Neural cell (in vitro differentiated cells): ENCODE measurements at regions not wholly inside any gene's neighbourhood (a gene's known extent, or its start where the extent isn't known, plus 50 kb on each side); places are given as distances from the start of the nearest gene placed in this dataset.

Source experiments
- H2AFZ ChIP-seq: fragments of 200-600, 300-800 bp; sonication (generic), shearing (Covaris generic); 2 replicates; pipeline ENCODE4 v1.6.0; 2014; ENCODE audit warnings: low read depth, mild to moderate bottlenecking, antibody characterized with exemption, low read length, moderate library complexity
- H3F3A ChIP-seq: fragments of 200-600 bp; shearing (Covaris generic); 2 replicates; pipeline ENCODE4 v1.6.1; 2016; ENCODE audit warnings: mild to moderate bottlenecking, moderate library complexity, mixed read lengths, antibody characterized with exemption, low read length; ENCODE audit not compliant: insufficient read depth, poor library complexity, severe bottlenecking
- H3K27ac ChIP-seq: fragments of 200-600, 300-800 bp; sonication (generic), shearing (Covaris generic); 2 replicates; pipeline ENCODE4 v1.5.1; 2014; ENCODE audit warnings: mild to moderate bottlenecking, low read length, moderate library complexity
- H3K27me3 ChIP-seq: fragments of 300-800, 200-600 bp; sonication (generic), shearing (Covaris generic); 2 replicates; pipeline ENCODE4 v1.6.0; 2014; ENCODE audit warnings: mild to moderate bottlenecking, low read depth, low read length, moderate library complexity; ENCODE audit not compliant: insufficient read depth
- H3K36me3 ChIP-seq: fragments of 300-800, 200-600 bp; sonication (generic), shearing (Covaris generic); 2 replicates; pipeline ENCODE4 v1.5.1; 2014; ENCODE audit warnings: mild to moderate bottlenecking, antibody characterized with exemption, low read length, moderate library complexity; ENCODE audit not compliant: insufficient read depth
- H3K4me2 ChIP-seq: fragments of 300-800, 200-600 bp; sonication (generic), shearing (Covaris generic); 2 replicates; pipeline ENCODE4 v1.6.0; 2014; ENCODE audit warnings: mild to moderate bottlenecking, low read length
- H3K4me3 ChIP-seq: fragments of 300-800, 200-600 bp; sonication (generic), shearing (Covaris generic); 2 replicates; pipeline ENCODE4 v1.5.1; 2014; ENCODE audit warnings: mild to moderate bottlenecking, low read length, moderate library complexity
- H3K79me2 ChIP-seq: fragments of 200-600 bp; shearing (Covaris generic); replicated peaks from 2 replicates; pipeline ENCODE4 v1.6.0; 2014; ENCODE audit warnings: mild to moderate bottlenecking, low read length, moderate library complexity; ENCODE audit not compliant: insufficient read depth
- H3K9ac ChIP-seq: fragments of 300-800, 200-600 bp; sonication (generic), shearing (Covaris generic); 2 replicates; pipeline ENCODE4 v1.6.1; 2016; ENCODE audit warnings: mild to moderate bottlenecking, low read length, mixed read lengths
- H3K9me2 ChIP-seq: fragments of 200-600 bp; shearing (Covaris generic); 2 replicates; pipeline ENCODE4 v1.6.1; 2016; ENCODE audit warnings: mild to moderate bottlenecking, low read length, mixed read lengths; ENCODE audit not compliant: insufficient read depth
- H3K9me3 ChIP-seq: fragments of 200-600, 300-800 bp; sonication (generic), shearing (Covaris generic); 2 replicates; pipeline ENCODE4 v1.6.1; 2016; ENCODE audit warnings: mild to moderate bottlenecking, mixed run types, low read length, moderate library complexity, mixed read lengths
- H4K20me1 ChIP-seq: fragments of 200-600 bp; shearing (Covaris generic); 2 replicates; pipeline ENCODE4 v1.6.1; 2016; ENCODE audit warnings: mild to moderate bottlenecking, mixed run types; ENCODE audit not compliant: insufficient read depth
- CTCF ChIP-seq: fragments of 450-650 bp; IDR thresholded peaks from 2 replicates; pipeline ENCODE4 v1.5.1; 2014; ENCODE audit warnings: antibody characterized with exemption, mild to moderate bottlenecking, moderate library complexity; ENCODE audit not compliant: poor library complexity, severe bottlenecking
- EP300 ChIP-seq: fragments of 450-650 bp; conservative IDR thresholded peaks from 2 replicates; pipeline ENCODE4 v1.6.1; 2014; ENCODE audit warnings: antibody characterized with exemption, mild to moderate bottlenecking, moderate library complexity; ENCODE audit not compliant: poor library complexity, severe bottlenecking
- EZH2 ChIP-seq: fragments of 200-600, 300-800 bp; shearing (Covaris generic), sonication (generic); IDR thresholded peaks from 2 replicates; pipeline ENCODE4 v1.6.1; 2014; ENCODE audit warnings: antibody characterized with exemption, low read length, borderline replicate concordance, mild to moderate bottlenecking; ENCODE audit not compliant: insufficient read depth, poor library complexity, severe bottlenecking
- MXI1 ChIP-seq: fragments of 450-650 bp; conservative IDR thresholded peaks from 2 replicates; pipeline ENCODE4 v1.6.1; 2014; ENCODE audit warnings: antibody characterized with exemption, mild to moderate bottlenecking; ENCODE audit not compliant: poor library complexity, severe bottlenecking
- POLR2AphosphoS5 ChIP-seq: IDR thresholded peaks from 2 replicates; pipeline ENCODE4 v1.6.1; 2012
- RAD21 ChIP-seq: fragments of 450-650 bp; conservative IDR thresholded peaks from 2 replicates; pipeline ENCODE4 v1.6.1; 2014; ENCODE audit warnings: antibody characterized with exemption, mild to moderate bottlenecking, moderate library complexity
- SMC3 ChIP-seq: fragments of 450-650 bp; conservative IDR thresholded peaks from 2 replicates; pipeline ENCODE4 v1.6.1; 2014; ENCODE audit warnings: antibody characterized with exemption, mild to moderate bottlenecking, moderate library complexity; ENCODE audit not compliant: poor library complexity
- TAF1 ChIP-seq: IDR thresholded peaks from 2 replicates; pipeline ENCODE4 v1.6.1; 2012; ENCODE audit warnings: low read depth
- TF ChIP-seq, protein P1 (sequence below): IDR thresholded peaks from 2 replicates; pipeline ENCODE4 v1.6.1; 2012; ENCODE audit warnings: borderline replicate concordance

DNA sequence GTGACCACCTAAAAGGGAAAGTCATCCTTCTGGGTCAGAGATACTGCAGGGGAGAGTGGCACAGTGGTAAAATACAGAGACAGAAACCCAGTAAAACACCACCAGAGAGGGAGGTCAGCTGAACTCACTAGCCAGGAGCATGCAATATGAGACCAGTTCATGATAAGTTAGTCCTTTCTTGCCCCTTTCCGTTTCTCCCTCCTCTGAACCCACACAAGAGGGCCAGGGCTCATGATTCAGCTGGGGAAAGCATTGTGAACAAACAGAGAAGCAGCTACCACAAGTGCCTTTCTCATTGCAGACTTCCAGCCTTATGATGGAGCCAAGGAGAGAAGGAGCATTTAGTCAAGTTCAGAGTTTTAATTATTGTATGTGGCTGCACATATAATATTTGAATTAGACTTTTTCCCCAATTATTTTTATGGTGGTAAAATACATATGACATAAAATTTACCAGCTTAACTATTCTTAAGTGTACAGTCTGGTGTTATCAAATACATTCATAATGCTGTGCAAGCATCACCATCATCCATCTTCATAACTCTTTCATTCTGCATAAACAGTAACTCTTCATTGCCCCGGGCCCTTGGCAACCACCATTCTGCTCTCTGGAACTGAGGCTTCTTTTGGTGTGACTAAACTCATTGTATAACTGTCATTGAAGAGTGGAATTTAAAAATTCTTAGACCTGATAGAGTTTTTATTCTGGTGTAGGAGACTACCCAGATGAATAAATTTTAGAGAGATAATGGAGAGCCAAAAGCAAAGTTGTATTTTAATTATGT is 114.6 kb downstream of the DDIT4L start:
- Histone ChIP-seq H3K9me2 (no peaks in the 10 kb centered on the region), H3K79me2 (no peaks in the 10 kb centered on the region), H3K27ac (no peak overlapping the region), H3K4me2 (no peak overlapping the region), H3K4me3 (no peak overlapping the region), H4K20me1 (no peaks in the 10 kb centered on the region), H3K36me3 (no peaks in the 10 kb centered on the region), H3F3A (no peaks in the 10 kb centered on the region), H2AFZ (no peak overlapping the region), H3K9ac (no peak overlapping the region), H3K27me3 (no peaks in the 10 kb centered on the region), H3K9me3 (no peaks in the 10 kb centered on the region)
- TF ChIP-seq, protein P1, sequence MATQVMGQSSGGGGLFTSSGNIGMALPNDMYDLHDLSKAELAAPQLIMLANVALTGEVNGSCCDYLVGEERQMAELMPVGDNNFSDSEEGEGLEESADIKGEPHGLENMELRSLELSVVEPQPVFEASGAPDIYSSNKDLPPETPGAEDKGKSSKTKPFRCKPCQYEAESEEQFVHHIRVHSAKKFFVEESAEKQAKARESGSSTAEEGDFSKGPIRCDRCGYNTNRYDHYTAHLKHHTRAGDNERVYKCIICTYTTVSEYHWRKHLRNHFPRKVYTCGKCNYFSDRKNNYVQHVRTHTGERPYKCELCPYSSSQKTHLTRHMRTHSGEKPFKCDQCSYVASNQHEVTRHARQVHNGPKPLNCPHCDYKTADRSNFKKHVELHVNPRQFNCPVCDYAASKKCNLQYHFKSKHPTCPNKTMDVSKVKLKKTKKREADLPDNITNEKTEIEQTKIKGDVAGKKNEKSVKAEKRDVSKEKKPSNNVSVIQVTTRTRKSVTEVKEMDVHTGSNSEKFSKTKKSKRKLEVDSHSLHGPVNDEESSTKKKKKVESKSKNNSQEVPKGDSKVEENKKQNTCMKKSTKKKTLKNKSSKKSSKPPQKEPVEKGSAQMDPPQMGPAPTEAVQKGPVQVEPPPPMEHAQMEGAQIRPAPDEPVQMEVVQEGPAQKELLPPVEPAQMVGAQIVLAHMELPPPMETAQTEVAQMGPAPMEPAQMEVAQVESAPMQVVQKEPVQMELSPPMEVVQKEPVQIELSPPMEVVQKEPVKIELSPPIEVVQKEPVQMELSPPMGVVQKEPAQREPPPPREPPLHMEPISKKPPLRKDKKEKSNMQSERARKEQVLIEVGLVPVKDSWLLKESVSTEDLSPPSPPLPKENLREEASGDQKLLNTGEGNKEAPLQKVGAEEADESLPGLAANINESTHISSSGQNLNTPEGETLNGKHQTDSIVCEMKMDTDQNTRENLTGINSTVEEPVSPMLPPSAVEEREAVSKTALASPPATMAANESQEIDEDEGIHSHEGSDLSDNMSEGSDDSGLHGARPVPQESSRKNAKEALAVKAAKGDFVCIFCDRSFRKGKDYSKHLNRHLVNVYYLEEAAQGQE, result no peak
- no peak for TF ChIP-seq EP300
- TF ChIP-seq CTCF, result no peak
- no peak for TF ChIP-seq SMC3
- TF ChIP-seq POLR2AphosphoS5, result no peak
- TF ChIP-seq MXI1, result no peak
- TF ChIP-seq EZH2, result no peak
- no peak for TF ChIP-seq RAD21
- no peak for TF ChIP-seq TAF1

GRCh38 chr4:100075056-100075455 is 115.2 kb downstream of the DDIT4L start:
- Histone ChIP-seq H3K9me3 (no peaks in the 10 kb centered on the region), H3K9me2 (no peaks in the 10 kb centered on the region), H3K4me3 (no peak overlapping the region), H3K79me2 (no peaks in the 10 kb centered on the region), H3K9ac (no peak overlapping the region), H3K36me3 (no peaks in the 10 kb centered on the region), H4K20me1 (no peaks in the 10 kb centered on the region), H3F3A (no peaks in the 10 kb centered on the region), H2AFZ (no peak overlapping the region), H3K27me3 (no peaks in the 10 kb centered on the region), H3K27ac (no peak overlapping the region), H3K4me2 (no peak overlapping the region)
- no peak for TF ChIP-seq RAD21
- TF ChIP-seq EZH2, result no peak
- no peak for TF ChIP-seq SMC3
- no peak for TF ChIP-seq MXI1
- TF ChIP-seq POLR2AphosphoS5, result no peak
